Dedifferentiated amniotic fluid mesenchymal stem cell (primary cell): ENCODE measurements at regions not wholly inside any gene's neighbourhood (a gene's known extent, or its start where the extent isn't known, plus 50 kb on each side); places are given as distances from the start of the nearest gene placed in this dataset.
"Not testable (repeated sequence)": the region's sequence is repeated elsewhere in the genome, so short reads cannot be mapped to it uniquely, and the experiment has no call there.

Experiments used
- DNase-seq: peaks from one replicate; pipeline ENCODE4 v3.0.0-alpha.2; 2016; ENCODE audit errors: extremely low spot score

- DNase-seq, result no peak
These were observed 111.0 kb downstream of the FAM53A start for GRCh38 chr4:1572964-1573720.

- DNase-seq, result no peak
These were observed 111.6 kb downstream of the FAM53A start for GRCh38 chr4:1572521-1572920.

- DNase-seq, result no peak
These were observed 112.1 kb downstream of the FAM53A start for GRCh38 chr4:1572010-1572385.

- no peak for DNase-seq
These were observed 112.7 kb downstream of the FAM53A start for GRCh38 chr4:1571165-1572009.

- no peak for DNase-seq
These were observed 113.6 kb downstream of the FAM53A start for GRCh38 chr4:1570291-1571164.

- no peak for DNase-seq
These were observed 114.5 kb downstream of the FAM53A start for GRCh38 chr4:1569461-1570151.

- DNase-seq, result no peak
These were observed 115.2 kb downstream of the FAM53A start for GRCh38 chr4:1568855-1569460.

- DNase-seq, result no peak
These were observed 116.1 kb downstream of the FAM53A start for GRCh38 chr4:1567808-1568581.

GRCh38 chr4:1567519-1567807 lies 116.7 kb downstream of the FAM53A start:
- DNase-seq, result no peak

- no peak for DNase-seq
These were observed 117.1 kb downstream of the FAM53A start for GRCh38 chr4:1566838-1567518.

GRCh38 chr4:1566301-1566837 lies 117.7 kb downstream of the FAM53A start:
- not testable (repeated sequence) for DNase-seq

- DNase-seq, result no peak
These were observed 118.4 kb downstream of the FAM53A start for GRCh38 chr4:1565598-1566295.

GRCh38 chr4:1564535-1565375 lies 119.4 kb downstream of the FAM53A start:
- no peak for DNase-seq

- no peak for DNase-seq
These were observed 120.2 kb downstream of the FAM53A start for GRCh38 chr4:1563768-1564485.

GRCh38 chr4:1563241-1563640 lies 120.9 kb downstream of the FAM53A start:
- DNase-seq, result no peak

GRCh38 chr4:1562771-1563170 lies 121.3 kb downstream of the FAM53A start:
- DNase-seq, result no peak

- DNase-seq, result no peak
These were observed 121.7 kb downstream of the FAM53A start for GRCh38 chr4:1562371-1562770.
